ENCODE measurements at regions not wholly inside any gene's neighbourhood (a gene's known extent, or its start where the extent isn't known, plus 50 kb on each side); places are given as distances from the start of the nearest gene placed in this dataset.

DNA sequence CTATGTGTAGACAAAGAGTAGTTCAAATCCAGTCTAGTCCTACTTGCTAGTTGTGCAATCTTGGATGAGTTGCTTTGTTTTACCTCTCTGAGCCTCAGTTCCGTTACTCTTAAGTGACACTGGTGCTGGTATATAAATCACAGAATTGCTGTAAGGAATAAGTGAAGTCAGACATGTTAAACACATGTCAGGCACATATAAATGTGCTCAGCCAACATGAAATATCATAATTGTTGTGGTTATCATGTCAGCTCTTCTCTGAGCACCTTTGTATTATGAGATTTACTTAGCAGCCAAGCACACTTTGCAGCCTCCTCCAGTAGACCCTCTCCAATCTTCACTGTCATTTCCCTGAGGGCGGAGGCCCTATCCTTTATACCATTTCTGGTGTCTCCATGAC lies 87.9 kb upstream of the PAK3 start:
- Histone ChIP-seq H3K9me3 (ENCODE audit: control insufficient read depth in 1 of 2, insufficient read depth in 1 of 2, low read length in 2 of 2) (no peaks in the 10 kb centered on the region), H3K27me3 (ENCODE audit: control insufficient read depth in 1 of 2, insufficient read depth in 2 of 2, low read length in 2 of 2) (no peaks in the 10 kb centered on the region), H3K27ac (ENCODE audit: low read depth in 1 of 2, low read length in 2 of 2) (no peak overlapping the region), H3K36me3 (ENCODE audit: insufficient read depth, low read length) (no peaks in the 10 kb centered on the region), H3K4me1 (ENCODE audit: insufficient read depth, low read length) (no peaks in the 10 kb centered on the region), H3K4me3 (ENCODE audit: low read length) (no peak overlapping the region)
- Mint-ChIP-seq H3K36me3 (ENCODE audit: low read depth) (no peaks in the 10 kb centered on the region), H3K4me3 (no peak overlapping the region), H3K4me1 (ENCODE audit: low read depth) (no peaks in the 10 kb centered on the region), H3K27ac (no peak overlapping the region), H3K9me3 (no peaks in the 10 kb centered on the region), H3K27me3 (peaks cover 4% of the 10 kb centered on the region)
- POLR2A ChIA-PET = no interaction called here
- DNase-seq = no peak
- TF ChIP-seq, protein P1, sequence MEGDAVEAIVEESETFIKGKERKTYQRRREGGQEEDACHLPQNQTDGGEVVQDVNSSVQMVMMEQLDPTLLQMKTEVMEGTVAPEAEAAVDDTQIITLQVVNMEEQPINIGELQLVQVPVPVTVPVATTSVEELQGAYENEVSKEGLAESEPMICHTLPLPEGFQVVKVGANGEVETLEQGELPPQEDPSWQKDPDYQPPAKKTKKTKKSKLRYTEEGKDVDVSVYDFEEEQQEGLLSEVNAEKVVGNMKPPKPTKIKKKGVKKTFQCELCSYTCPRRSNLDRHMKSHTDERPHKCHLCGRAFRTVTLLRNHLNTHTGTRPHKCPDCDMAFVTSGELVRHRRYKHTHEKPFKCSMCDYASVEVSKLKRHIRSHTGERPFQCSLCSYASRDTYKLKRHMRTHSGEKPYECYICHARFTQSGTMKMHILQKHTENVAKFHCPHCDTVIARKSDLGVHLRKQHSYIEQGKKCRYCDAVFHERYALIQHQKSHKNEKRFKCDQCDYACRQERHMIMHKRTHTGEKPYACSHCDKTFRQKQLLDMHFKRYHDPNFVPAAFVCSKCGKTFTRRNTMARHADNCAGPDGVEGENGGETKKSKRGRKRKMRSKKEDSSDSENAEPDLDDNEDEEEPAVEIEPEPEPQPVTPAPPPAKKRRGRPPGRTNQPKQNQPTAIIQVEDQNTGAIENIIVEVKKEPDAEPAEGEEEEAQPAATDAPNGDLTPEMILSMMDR (IDR thresholded peaks at IDR 0.05) = no peak
- intact Hi-C loops (cut with DNase I, micrococcal nuclease) = no loop called here
- no peak for ATAC-seq (ENCODE audit: poor library complexity)
- CTCF ChIA-PET = no interaction called here

DNA sequence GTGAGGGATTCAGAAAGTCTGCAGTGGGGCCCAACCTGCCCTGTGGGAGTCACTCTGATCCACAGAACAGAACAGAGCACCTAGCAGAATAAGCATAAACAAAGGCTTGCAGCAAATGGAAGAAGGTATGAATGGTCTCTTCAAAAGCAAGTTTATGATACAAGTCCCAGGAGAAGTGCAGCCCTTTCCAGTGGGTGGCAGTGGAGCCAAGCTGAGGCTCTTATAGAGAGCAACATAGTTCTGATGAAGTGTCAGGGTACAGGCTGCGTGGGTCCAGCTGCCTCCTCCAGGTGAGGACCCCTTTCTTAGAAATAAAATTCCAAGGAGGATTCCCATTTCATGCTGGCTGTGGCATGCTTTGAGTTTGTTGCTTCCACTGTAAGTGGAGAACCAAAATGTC lies 88.8 kb upstream of the PAK3 start:
- Mint-ChIP-seq H3K36me3 (ENCODE audit: low read depth) (no peaks in the 10 kb centered on the region), H3K9me3 (no peaks in the 10 kb centered on the region), H3K27ac (no peak overlapping the region), H3K4me3 (no peak overlapping the region), H3K27me3 (peaks cover 4% of the 10 kb centered on the region), H3K4me1 (ENCODE audit: low read depth) (no peaks in the 10 kb centered on the region)
- POLR2A ChIA-PET = no interaction called here
- no peak for DNase-seq
- Histone ChIP-seq H3K4me1 (ENCODE audit: insufficient read depth, low read length) (no peaks in the 10 kb centered on the region), H3K4me3 (ENCODE audit: low read length) (no peak overlapping the region), H3K27ac (ENCODE audit: low read depth in 1 of 2, low read length in 2 of 2) (no peak overlapping the region), H3K9me3 (ENCODE audit: control insufficient read depth in 1 of 2, insufficient read depth in 1 of 2, low read length in 2 of 2) (no peaks in the 10 kb centered on the region), H3K36me3 (ENCODE audit: insufficient read depth, low read length) (no peaks in the 10 kb centered on the region), H3K27me3 (ENCODE audit: control insufficient read depth in 1 of 2, insufficient read depth in 2 of 2, low read length in 2 of 2) (no peaks in the 10 kb centered on the region)
- TF ChIP-seq, protein P1 (IDR thresholded peaks at IDR 0.05) = no peak
- ATAC-seq (ENCODE audit: poor library complexity) = no peak
- intact Hi-C loops (cut with DNase I, micrococcal nuclease) = no loop called here
- CTCF ChIA-PET = no interaction called here

DNA sequence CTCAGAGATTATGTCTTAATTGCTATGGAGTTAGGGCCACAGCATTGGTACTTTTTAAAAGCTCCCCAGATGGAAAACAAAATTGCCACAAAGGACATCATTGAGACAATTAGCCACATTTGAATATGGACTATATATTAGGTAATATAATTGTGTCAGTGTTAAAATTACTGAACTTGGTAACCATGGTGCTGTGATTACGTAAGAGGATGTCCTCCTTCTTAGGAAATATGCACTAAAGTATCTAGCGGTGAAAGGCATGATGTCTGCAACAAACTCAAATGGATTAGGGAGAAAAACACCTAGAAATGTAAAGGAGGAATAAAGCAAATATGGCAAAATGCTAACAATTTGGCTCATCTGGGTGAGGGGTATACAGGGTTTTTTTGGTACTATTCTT lies 89.9 kb upstream of the PAK3 start:
- intact Hi-C loops (cut with DNase I, micrococcal nuclease) = no loop called here
- Histone ChIP-seq H3K9me3 (ENCODE audit: control insufficient read depth in 1 of 2, insufficient read depth in 1 of 2, low read length in 2 of 2) (no peaks in the 10 kb centered on the region), H3K36me3 (ENCODE audit: insufficient read depth, low read length) (no peaks in the 10 kb centered on the region), H3K4me1 (ENCODE audit: insufficient read depth, low read length) (no peaks in the 10 kb centered on the region), H3K4me3 (ENCODE audit: low read length) (no peak overlapping the region), H3K27me3 (ENCODE audit: control insufficient read depth in 1 of 2, insufficient read depth in 2 of 2, low read length in 2 of 2) (no peaks in the 10 kb centered on the region), H3K27ac (ENCODE audit: low read depth in 1 of 2, low read length in 2 of 2) (no peak overlapping the region)
- H3K27me3 Mint-ChIP-seq = peaks cover 4% of the 10 kb centered on the region
- H3K27ac Mint-ChIP-seq = no peak overlapping the region
- ATAC-seq (ENCODE audit: poor library complexity) (no peak), DNase-seq (no peak)
- no peaks in the 10 kb centered on the region for H3K36me3 Mint-ChIP-seq (ENCODE audit: low read depth)
- CTCF ChIA-PET = no interaction called here
- POLR2A ChIA-PET = no interaction called here
- no peak overlapping the region for H3K4me3 Mint-ChIP-seq
- TF ChIP-seq, protein P1 (IDR thresholded peaks at IDR 0.05) = no peak
- H3K9me3 Mint-ChIP-seq = no peaks in the 10 kb centered on the region
- H3K4me1 Mint-ChIP-seq (ENCODE audit: low read depth) = no peaks in the 10 kb centered on the region

Data from CD4-positive, alpha-beta T cell (primary cell).